NCI-H2107 treated with DMSO at 0.1 percent for 48 hours (cell line): ENCODE measurements at regions not wholly inside any gene's neighbourhood (a gene's known extent, or its start where the extent isn't known, plus 50 kb on each side); places are given as distances from the start of the nearest gene placed in this dataset.
A peak's percentile ranks its signal among the peaks of the same experiment; 100 is the strongest.
"Not testable (repeated sequence)": the region's sequence is repeated elsewhere in the genome, so short reads cannot be mapped to it uniquely, and the experiment has no call there.

Source experiments
- DNase-seq: peaks from one replicate; lab custom pipeline; 2025; ENCODE audit not compliant: unreplicated experiment; lab: John Stamatoyannopoulos, UW

DNA sequence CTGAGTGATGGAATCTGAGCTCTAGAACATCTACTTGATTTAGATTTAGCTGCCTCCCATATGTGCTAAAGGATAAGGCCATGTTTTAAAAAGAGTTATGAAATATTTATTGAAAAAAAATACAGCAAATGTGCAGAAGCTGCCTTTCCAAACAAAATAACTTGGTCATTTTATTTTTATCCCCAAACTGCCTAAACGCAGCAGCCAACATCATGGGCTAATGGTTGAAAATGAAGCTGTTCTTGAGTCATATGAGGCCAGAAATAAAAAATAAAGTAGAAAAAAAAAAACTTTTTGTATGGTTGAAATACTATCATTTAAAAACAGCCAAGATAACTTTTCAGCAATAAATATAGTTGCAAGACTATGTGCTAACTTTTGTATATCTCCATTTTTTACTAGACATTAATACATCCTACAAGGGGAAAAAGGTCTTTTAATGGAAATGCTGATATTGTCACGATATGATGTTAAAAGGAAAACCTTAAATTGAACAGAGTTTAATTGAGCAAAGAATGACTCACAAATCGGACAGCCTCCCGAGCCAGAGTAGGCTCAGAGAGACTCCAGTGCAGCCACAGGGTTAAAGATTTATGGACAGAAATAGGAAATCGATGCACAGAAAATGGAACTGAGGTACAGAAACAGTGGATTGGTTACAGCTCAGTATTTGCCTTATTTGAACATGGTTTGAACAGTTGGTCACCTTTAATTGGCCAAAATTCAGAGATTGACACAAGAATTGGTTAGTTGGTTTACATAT, 305.8 kb downstream of the MDFIC start:
- no peak for DNase-seq

DNA sequence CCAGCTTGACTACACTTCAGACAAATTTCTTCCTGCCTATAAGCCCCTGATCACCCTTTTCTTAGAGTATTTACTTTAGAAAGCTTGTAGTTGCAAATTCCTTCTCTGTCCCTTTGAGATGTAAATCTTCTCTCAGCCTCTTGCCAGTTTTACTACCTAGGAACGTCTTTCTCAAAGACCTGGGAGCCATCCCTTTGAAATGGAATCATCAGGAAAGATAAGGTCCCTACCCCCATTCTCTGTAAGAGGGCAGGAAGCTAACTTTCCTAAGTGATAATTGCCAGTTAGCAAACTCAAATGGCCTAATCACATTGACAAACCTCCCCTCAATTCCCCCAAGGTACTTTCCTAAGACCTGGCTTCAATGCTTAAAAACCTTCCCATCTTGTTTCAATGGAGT, 304.5 kb downstream of the MDFIC start:
- DNase-seq: no peak

DNA sequence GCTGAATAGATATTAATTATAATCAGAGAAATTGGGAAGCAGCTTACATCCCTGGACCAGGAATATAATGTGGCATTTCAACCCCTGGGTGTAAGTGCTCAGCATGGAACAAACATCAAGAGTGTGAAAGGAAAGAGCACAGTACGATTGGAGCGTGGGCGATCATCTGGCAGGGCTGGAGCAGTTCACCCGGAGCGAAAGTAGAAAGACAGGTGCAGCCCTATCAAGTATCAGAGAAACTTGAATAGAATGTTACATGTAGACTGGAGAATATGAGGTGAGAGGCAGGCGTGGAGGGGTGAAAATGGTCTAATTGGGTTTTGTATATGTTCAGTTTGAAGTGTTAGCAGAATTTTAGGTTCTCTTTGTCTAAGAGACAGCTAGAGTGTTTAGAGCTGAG, 303.0 kb downstream of the MDFIC start:
- DNase-seq: peak; percentile 93

DNA sequence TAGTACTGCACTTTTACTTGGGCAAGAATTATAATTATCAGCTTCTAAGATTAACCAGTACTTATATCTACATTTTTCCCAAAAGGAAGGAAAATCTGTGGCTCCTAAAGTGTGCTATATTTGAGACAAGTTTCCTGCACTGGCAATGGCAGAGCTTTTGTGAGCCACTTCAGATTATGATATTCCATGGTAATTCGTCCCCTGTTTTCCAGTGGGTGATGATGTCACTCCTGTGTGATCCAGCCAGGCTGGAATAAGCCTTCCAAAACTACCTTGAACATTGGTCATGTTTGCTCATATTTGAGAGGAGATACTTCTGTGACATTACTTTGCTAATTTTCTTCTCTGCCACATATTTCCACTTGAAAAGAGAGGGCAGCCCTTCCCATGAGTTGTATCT, 302.1 kb downstream of the MDFIC start:
- no peak for DNase-seq

DNA sequence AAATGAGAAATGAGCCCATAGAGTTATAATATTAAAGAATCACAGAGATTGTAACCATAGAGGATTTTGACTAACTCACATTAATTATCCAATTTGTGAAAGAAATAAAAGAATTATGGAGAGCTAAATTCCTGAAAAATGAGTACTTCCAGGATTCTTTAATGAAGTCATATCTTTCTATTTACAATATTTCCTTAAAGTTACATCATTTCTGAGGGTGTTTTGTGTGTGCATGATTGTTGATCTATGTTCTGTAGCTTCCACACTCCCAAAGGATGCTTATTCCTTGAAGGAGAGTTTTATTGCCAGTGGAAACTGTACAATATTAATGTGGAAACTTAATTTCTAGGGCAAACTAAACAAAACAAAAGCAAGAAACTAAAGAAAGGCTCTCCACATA, 299.6 kb downstream of the MDFIC start:
- no peak for DNase-seq

DNA sequence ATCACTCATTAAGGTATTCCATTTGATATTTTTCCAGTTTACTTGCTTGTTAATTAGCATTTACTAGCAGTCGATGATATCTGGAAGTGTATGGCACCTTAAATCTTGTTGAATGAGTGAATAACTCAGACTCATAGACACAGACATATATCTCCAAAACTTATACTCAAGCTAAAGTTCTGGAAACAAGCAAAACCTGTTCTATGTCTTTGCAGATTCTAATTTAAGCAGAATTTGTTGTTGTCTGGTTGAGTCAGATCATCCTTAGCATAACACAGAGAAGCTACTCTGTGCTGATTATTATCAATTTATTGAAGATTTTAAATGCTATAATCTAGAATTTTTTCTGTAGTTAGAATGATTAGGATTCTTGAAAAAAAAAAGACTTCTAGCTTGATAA, 296.2 kb downstream of the MDFIC start:
- no peak for DNase-seq

DNA sequence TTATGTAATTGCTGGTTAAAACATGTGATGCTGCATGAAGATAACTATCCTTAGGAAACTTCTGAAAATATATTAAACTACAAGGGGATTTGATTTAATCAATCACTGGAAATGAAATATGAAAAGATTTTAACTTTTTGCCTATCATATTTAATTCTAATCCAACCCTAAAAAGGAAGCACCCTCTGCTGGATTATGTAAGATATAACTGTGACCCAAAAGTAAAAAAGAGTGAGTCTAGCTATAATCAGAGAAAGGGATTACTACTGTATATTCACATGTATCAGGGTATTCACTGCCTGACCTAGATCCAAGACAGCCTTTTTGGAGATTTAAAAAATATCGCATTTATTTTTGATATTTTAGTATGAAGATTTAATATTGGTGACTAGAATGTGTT, 295.5 kb downstream of the MDFIC start:
- DNase-seq: no peak

DNA sequence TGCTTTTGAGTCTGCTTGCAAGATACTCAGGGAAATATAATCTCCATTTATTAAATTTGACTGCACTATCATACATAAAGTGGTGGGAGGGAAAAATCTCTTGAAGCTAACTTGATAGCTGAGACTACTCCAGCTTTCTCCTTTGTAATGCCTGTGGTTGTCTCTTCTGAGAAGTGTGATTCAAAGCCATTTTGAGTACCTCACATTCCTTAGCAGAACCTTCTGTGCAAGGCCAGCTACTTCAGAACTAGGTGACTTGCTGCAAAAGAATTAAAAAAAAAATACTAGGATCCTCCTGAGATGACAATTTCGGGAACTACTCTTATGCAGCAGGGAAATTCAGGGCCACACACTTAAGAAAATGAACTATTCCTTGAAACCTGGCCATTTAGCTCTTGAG, 294.8 kb downstream of the MDFIC start:
- no peak for DNase-seq

DNA sequence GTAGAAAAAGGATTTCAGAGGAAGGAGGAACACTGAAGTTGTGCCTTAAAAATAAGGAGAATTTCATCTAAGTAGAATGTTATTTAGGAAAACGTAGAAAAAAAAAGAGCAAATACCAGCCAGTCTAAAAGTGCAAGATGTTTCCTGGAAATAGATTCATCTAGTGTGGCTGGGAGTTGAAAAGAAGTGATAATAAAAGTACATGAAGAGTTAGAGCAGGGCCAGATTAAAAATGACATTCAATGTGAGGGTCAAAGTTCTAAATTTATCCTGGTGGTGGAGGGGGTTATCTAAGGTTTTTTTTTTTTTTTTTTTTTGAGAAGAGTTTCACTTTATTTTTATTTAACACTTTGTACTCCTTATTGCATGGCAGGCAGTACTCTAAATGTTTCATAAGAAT, 289.3 kb downstream of the MDFIC start:
- no peak for DNase-seq

DNA sequence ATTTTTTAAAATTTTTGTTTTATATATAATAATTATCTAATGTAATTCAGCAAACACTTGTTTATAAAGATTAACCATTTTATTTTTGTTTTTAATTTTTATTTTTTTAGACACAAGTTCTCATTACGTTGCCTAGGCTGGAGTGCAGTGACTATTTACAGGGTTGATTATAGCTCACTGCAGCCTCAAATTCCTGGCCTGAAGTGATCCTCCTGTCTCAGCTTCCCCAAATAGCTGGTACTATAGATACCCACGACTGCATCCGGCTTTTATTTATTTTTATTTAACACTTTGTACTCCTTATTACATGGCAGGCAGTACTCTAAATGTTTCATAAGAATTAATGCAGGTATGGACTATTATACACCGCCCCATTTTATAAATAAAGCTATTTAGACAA, 288.7 kb downstream of the MDFIC start:
- DNase-seq: no peak

DNA sequence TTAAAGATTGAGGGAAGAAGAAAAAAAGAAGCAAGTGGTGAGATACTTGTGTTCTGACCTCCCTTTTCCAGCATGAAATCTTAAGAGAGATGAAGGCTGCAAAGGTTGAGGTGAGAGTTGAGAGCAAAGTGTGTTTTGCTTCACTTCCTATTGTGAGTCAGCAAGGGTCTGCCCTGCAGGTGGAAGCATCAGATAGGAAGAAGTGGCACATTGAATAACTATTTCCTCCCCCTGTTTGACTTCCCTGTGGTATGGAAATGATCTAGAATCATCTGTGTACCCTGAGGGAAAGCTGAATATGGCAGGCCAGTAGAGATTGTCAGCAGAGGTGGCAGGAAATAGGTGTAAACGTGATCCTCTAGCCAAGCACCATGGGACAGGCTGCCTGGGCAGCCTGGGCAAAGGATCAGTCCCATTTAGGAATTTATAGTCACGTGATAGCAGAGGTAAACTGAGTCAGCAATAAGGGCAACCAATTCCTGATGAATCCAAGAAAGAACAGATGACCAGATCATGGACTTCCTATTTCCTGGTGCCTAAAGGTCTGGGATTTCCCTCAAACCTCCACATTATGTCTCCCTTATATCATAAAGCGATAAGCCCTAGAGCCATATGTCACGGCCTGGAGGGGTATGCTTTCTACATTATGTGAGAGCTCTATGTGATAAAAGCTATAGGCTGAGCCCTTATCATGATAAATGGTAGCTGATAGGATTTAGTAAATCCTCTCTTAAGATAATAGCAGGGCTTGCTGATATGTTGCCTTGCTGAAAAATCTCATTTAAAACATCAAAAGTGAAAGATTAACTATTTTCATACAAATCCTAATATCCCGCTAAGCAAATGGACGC, 287.0 kb downstream of the MDFIC start:
- DNase-seq: no peak

DNA sequence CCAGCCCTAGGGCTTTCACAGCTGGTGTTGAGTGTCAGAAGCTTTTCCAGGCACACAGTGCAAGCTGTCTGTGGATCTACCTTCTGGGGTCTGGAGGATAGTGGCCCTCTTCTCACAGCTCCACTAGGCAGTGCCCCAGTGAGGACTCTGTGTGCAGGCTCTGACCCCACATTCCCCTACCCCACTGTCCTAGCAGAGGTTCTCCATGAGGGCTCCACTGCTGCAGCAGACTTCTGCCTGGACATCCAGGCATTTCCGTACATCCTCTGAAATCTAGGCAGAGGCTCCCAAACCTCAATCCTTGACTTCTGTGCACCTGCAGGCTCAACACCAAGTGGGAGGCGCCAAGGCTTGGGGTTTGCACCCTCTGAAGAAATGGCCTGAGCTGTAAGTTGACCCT, 284.5 kb downstream of the MDFIC start:
- not testable (repeated sequence) for DNase-seq

DNA sequence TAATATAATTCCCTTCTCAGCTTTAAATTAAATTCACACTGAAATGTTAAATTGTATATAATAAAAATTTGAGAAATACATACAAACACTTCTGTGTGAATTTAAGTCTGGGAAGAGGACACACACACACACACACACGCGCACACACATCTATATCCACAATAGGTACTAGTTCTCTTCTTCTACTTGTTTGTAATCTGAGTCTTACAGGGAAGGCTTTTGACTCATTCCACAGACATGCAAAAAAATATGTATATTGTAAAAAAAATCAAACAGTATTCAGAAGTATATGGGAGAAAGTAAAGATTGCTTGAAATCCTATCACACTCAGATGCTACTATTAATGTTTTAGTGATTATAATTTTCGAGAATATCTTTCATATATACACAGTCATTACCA, 276.2 kb downstream of the MDFIC start:
- DNase-seq: no peak

DNA sequence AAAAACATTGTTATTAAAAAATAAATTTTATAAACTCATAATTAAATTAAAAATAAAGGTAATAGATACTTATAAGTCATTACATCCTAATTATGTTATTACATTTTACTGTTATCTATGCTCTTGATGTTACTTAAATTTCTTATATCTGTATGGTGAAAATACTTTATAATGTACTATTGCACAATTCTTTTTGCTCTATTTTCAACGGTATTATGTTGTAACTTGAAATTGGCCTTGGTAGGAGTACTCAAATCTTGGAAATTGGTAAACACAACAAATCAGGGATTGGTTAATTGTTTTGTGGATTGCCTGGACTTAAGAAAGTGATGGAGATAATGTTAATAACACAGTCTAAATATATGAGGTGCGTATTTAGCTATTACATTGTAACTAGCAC, 273.3 kb downstream of the MDFIC start:
- no peak for DNase-seq

DNA sequence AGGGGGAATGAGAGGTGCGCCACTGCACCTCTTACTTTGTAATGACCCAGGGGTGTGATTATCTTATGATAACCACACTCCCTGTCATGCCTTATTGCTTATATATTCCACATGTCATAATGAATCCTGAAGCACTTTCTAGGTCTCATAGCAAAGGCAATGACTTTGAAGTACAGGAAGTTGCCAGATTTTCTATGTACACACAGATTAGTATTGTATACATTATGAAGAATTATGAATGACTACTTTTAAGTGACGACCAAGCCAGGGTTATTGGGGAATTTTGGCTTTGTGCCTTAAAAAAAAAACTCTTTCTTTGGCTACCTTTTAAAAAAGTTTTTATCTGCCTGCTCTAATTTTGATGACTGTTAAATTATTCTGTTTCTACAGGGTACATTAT, 269.6 kb downstream of the MDFIC start:
- no peak for DNase-seq

DNA sequence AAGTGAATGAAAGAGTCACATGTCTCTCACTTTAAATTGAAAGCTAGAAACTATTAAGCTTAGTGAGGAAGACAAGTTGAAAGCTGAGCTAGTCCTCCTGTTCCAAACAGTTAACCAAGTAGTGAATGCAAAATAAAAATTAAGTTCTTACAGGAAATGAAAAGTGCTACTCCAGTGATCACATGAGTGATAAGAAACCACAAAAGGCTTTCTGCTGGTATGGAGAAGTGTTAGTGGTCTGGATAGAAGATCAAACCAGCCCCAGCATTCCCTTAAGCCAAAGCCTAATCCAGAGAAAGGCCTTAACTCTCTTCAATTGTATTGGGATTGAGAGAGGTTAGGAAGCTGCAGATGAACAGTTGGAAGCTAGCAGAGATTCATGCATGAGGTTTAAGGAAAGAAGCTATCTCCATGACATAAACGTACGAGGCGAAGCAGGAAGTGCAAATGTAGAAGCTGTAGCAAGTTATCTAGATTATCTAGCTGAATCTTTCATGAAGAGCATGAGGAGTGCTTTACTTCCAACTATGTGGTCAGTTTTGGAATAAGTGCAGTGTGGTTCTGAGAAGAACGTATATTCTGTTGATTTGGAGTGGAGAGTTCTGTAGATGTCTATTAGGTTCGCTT, 261.6 kb downstream of the MDFIC start:
- DNase-seq: no peak

DNA sequence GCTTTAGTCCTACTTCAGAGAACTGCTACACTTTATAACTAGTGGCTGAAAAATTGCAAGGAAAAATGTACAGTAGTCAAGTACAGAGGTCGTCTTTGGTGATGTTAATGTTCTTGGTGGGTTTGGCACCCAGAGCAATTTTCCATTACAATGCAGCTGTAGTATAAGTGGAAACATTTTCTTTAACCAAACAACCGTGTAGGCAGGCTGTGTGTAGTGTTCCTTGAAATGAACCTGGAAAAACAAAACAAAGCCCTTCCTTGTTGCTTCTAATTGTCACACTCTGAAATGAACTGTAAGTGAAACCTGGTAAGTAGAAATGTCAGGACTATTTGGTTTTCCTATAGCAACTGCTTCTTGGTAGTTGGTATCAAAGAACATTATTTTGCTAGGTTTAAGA, 256.9 kb downstream of the MDFIC start:
- DNase-seq: peak; percentile 39

DNA sequence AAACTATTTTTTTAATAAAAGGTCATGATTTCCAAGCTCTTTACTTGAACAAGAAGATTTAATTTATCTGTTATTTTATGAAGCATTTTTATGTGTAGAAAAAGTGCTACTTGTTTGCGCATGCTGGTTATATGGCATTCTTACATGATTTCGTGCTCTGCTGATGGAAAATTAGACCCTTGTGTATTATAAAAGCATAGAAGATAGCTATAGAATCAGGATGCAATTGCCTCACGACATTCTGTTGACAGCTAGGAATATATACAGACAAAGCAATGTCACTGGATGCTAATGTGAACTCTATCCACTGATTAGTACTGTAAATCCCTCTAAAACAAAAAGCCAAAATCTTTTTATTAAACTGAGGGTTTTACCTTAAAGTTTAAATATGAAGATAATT, 255.9 kb downstream of the MDFIC start:
- DNase-seq: no peak

DNA sequence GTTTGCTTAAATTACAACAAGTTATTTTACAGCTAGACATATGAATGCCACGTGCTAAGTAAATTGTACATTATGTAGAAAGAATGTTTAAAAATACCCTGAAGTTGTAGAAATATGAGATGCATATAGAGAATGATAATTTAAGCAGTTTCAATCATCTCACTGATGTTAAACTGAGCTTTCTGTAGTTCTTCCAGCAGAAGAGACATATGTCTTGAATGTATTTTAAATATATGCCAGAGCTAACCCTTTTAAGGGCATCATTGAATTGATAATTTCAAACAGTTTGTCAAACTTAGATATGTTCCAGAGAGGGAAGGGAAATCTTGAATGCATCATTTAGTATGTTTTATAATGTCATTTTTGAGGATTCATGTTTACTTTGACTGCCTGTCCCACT, 255.2 kb downstream of the MDFIC start:
- no peak for DNase-seq

DNA sequence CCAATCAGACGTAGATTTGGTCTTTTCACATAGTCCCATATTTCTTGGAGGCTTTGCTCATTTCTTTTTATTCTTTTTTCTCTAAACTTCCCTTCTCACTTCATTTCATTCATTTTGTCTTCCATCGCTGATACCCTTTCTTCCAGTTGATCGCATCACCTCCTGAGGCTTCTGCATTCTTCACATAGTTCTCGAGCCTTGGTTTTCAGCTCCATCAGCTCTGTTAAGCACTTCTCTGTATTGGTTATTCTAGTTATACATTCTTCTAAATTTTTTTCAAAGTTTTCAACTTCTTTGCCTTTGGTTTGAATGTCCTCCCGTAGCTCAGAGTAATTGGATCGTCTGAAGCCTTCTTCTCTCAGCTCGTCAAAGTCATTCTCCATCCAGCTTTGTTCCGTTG, 250.5 kb downstream of the MDFIC start:
- not testable (repeated sequence) for DNase-seq

DNA sequence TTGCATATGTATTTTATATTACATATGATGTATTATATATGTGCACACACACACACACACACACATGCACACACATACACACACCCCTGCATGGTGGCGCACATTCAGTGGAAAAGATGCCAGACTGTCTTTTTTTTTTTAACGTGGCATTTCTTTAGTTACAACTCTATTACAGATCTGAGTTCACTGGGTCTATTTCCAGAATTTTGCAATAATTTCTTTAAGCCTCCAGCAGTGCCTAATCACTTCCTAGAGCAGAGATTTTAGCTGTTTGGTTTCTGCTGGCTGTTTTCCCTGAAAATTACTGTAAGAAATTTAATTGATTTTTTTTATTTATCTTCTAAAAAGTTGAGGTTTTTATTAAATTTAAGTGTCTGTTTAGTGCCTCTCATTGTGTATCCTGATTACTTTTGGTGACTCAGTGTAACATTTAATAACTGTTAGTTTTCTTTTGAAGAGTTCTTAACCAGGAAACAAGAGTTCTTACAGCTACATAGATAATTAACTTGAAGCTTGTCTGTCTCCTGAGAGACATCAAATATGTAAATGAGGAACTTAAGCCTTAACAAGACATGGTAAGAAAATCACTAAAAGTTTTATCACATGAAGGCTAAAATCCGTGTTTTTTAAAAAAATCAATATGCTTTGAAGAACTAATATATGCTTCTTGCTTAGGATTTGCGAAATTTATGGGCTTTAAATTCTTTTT, 232.0 kb downstream of the MDFIC start:
- DNase-seq: no peak
